Trophoblast cell (in vitro differentiated cells and primary cell): ENCODE measurements at regions not wholly inside any gene's neighbourhood (a gene's known extent, or its start where the extent isn't known, plus 50 kb on each side); places are given as distances from the start of the nearest gene placed in this dataset.

Experiments
- DNase-seq, 2 donors: peaks; one replicate each; pipeline ENCODE4 v3.0.0-alpha.2; 2016
- H2AFZ ChIP-seq: 2 replicates; pipeline ENCODE4 v1.6.1; 2013; ENCODE audit warnings: low read length, moderate library complexity, mild to moderate bottlenecking; ENCODE audit not compliant: insufficient read depth, poor library complexity
- H2AK5ac ChIP-seq: 2 replicates; pipeline ENCODE4 v1.6.1; 2013; ENCODE audit warnings: mild to moderate bottlenecking, low read length
- H2BK120ac ChIP-seq: 2 replicates; pipeline ENCODE4 v1.6.1; 2013; ENCODE audit warnings: low read length, mild to moderate bottlenecking, moderate library complexity; ENCODE audit not compliant: insufficient read depth, poor library complexity
- H2BK12ac ChIP-seq: 2 replicates; pipeline ENCODE4 v1.6.1; 2013; ENCODE audit warnings: mild to moderate bottlenecking, low read length, moderate library complexity
- H2BK5ac ChIP-seq: 2 replicates; pipeline ENCODE4 v1.6.1; 2013; ENCODE audit warnings: low read length, low read depth, moderate library complexity, mild to moderate bottlenecking; ENCODE audit not compliant: poor library complexity
- H3K14ac ChIP-seq: 2 replicates; pipeline ENCODE4 v1.6.1; 2013; ENCODE audit warnings: mild to moderate bottlenecking, low read length
- H3K18ac ChIP-seq: 2 replicates; pipeline ENCODE4 v1.6.1; 2013; ENCODE audit warnings: mild to moderate bottlenecking, low read length
- H3K23ac ChIP-seq: 2 replicates; pipeline ENCODE4 v1.6.1; 2013; ENCODE audit warnings: low read length
- H3K27ac ChIP-seq: 2 replicates; pipeline ENCODE4 v1.5.1; 2013; ENCODE audit warnings: low read depth, mild to moderate bottlenecking, inconsistent platforms, low read length, moderate library complexity
- H3K27me3 ChIP-seq: 2 replicates; pipeline ENCODE4 v1.6.1; 2013; ENCODE audit warnings: inconsistent platforms, mild to moderate bottlenecking, low read length, moderate library complexity; ENCODE audit not compliant: insufficient read depth
- H3K36me3 ChIP-seq, 2 experiments: 1 replicate in 1 of 2; 2 replicates in 1 of 2; pipeline ENCODE4 v1.6.1; 2013; ENCODE audit warnings: low read length in 2 of 2, mild to moderate bottlenecking in 2 of 2, moderate library complexity in 1 of 2; ENCODE audit not compliant: insufficient read depth in 2 of 2, control insufficient read depth in 1 of 2
- H3K4ac ChIP-seq: 2 replicates; pipeline ENCODE4 v1.6.1; 2013; ENCODE audit warnings: low read depth, mild to moderate bottlenecking, low read length, moderate library complexity
- H3K4me1 ChIP-seq, 2 experiments: 1 replicate in 1 of 2; 2 replicates in 1 of 2; pipeline ENCODE4 v1.6.1; 2013; ENCODE audit warnings: low read length in 2 of 2, mild to moderate bottlenecking in 2 of 2, moderate library complexity in 1 of 2; ENCODE audit not compliant: insufficient read depth in 2 of 2, control insufficient read depth in 1 of 2
- H3K4me2 ChIP-seq: 2 replicates; pipeline ENCODE4 v1.6.1; 2013; ENCODE audit warnings: inconsistent platforms, mild to moderate bottlenecking, low read length, moderate library complexity
- H3K4me3 ChIP-seq: 2 replicates; pipeline ENCODE4 v1.5.1; 2013; ENCODE audit warnings: mild to moderate bottlenecking, low read depth, low read length, inconsistent platforms
- H3K79me1 ChIP-seq: one replicate; pipeline ENCODE4 v1.6.1; 2013; ENCODE audit warnings: low read length
- H3K79me2 ChIP-seq: 2 replicates; pipeline ENCODE4 v1.6.1; 2013; ENCODE audit warnings: low read length, mild to moderate bottlenecking; ENCODE audit not compliant: control insufficient read depth, insufficient read depth, poor library complexity
- H3K9ac ChIP-seq: 2 replicates; pipeline ENCODE4 v1.6.1; 2013; ENCODE audit warnings: mild to moderate bottlenecking, low read length
- H3K9me3 ChIP-seq: 2 replicates; pipeline ENCODE4 v1.6.1; 2013; ENCODE audit warnings: low read depth, mild to moderate bottlenecking, control low read depth, inconsistent platforms, low read length; ENCODE audit not compliant: insufficient read depth
- H4K12ac ChIP-seq: 2 replicates; pipeline ENCODE4 v1.6.1; 2013; ENCODE audit warnings: low read depth, mild to moderate bottlenecking, low read length, moderate library complexity
- H4K8ac ChIP-seq: 2 replicates; pipeline ENCODE4 v1.6.1; 2013; ENCODE audit warnings: low read depth, mild to moderate bottlenecking, low read length, moderate library complexity
- H4K91ac ChIP-seq: one replicate; pipeline ENCODE4 v1.6.1; 2013; ENCODE audit warnings: low read depth, mild to moderate bottlenecking, low read length, moderate library complexity
- WGBS: extraction: QIAGEN DNeasy Blood & Tissue Kit; methylation state at CpG from one replicate; pipeline ENCODE4 v1.1.7; 2013; ENCODE audit warnings: missing lambda C conversion rate; ENCODE audit not compliant: insufficient read length, insufficient coverage; ENCODE audit errors: extremely low coverage; 5-methylcytosine and 5-hydroxymethylcytosine counted together

GRCh38 chr10:123382491-123382890, 228.3 kb downstream of the BUB3 start:
- H2BK120ac ChIP-seq = no peak overlapping the region

GRCh38 chr10:123385508-123386080, 231.4 kb downstream of the BUB3 start:
- Histone ChIP-seq H3K27ac (no peak overlapping the region), H3K79me2 (no peaks in the 10 kb centered on the region), H3K14ac (no peak overlapping the region), H3K4me3 (no peak overlapping the region), H3K79me1 (no peaks in the 10 kb centered on the region), H2BK5ac (no peak overlapping the region), H3K27me3 (no peaks in the 10 kb centered on the region), H4K8ac (no peak overlapping the region), H3K36me3 (no peaks in the 10 kb centered on the region), H3K9me3 (peaks cover 11% of the 10 kb centered on the region), H3K4me2 (no peak overlapping the region), H3K23ac (no peak overlapping the region), H3K4me1 (no peaks in the 10 kb centered on the region), H3K9ac (peak overlapping the region; percentile 37), H3K4ac (no peak overlapping the region), H2AFZ (no peak overlapping the region), H4K12ac (no peak overlapping the region), H3K18ac (no peak overlapping the region), H2BK12ac (no peak overlapping the region), H2AK5ac (no peak overlapping the region), H4K91ac (no peak overlapping the region), H2BK120ac (no peak overlapping the region)
- no peak for DNase-seq
- WGBS = no CpG with 5 or more reads among the region's 2 CpGs

More at GRCh38 chr10:123382491-123382890, 228.3 kb downstream of the BUB3 start:
- Histone ChIP-seq H2AFZ (no peak overlapping the region), H3K79me2 (no peaks in the 10 kb centered on the region), H3K23ac (no peak overlapping the region), H3K79me1 (no peaks in the 10 kb centered on the region), H3K36me3 (no peaks in the 10 kb centered on the region), H2BK12ac (no peak overlapping the region), H3K4me1 (peaks cover 0 to 3% of the 10 kb centered on the region in 2 experiments), H3K4ac (no peak overlapping the region), H4K12ac (no peak overlapping the region), H3K9me3 (peaks cover 3% of the 10 kb centered on the region), H3K27ac (no peak overlapping the region), H4K91ac (no peak overlapping the region), H3K18ac (no peak overlapping the region), H3K4me3 (no peak overlapping the region), H3K14ac (no peak overlapping the region), H3K9ac (no peak overlapping the region), H3K27me3 (no peaks in the 10 kb centered on the region), H4K8ac (no peak overlapping the region), H2BK5ac (no peak overlapping the region), H2AK5ac (no peak overlapping the region), H3K4me2 (no peak overlapping the region)
- DNase-seq = no peak
- no CpG with 5 or more reads among the region's 4 CpGs for whole genome bisulfite sequencing

GRCh38 chr10:123389520-123389919, 235.3 kb downstream of the BUB3 start:
- Histone ChIP-seq H2BK12ac (no peak overlapping the region), H3K27me3 (no peaks in the 10 kb centered on the region), H2AK5ac (no peak overlapping the region), H2BK120ac (no peak overlapping the region), H4K8ac (no peak overlapping the region), H3K4me3 (no peak overlapping the region), H3K9ac (no peak overlapping the region), H3K4me2 (no peak overlapping the region), H3K4ac (no peak overlapping the region), H3K9me3 (peaks cover 11% of the 10 kb centered on the region), H3K36me3 (no peaks in the 10 kb centered on the region), H3K27ac (no peak overlapping the region), H3K79me2 (no peaks in the 10 kb centered on the region), H3K23ac (no peak overlapping the region), H3K14ac (no peak overlapping the region), H4K12ac (no peak overlapping the region), H3K18ac (no peak overlapping the region), H4K91ac (no peak overlapping the region), H3K4me1 (peaks cover 3% of the 10 kb centered on the region in 2 experiments), H3K79me1 (no peaks in the 10 kb centered on the region), H2BK5ac (no peak overlapping the region), H2AFZ (no peak overlapping the region)
- no CpG with 5 or more reads among the region's 2 CpGs for WGBS
- no peak for DNase-seq

DNA sequence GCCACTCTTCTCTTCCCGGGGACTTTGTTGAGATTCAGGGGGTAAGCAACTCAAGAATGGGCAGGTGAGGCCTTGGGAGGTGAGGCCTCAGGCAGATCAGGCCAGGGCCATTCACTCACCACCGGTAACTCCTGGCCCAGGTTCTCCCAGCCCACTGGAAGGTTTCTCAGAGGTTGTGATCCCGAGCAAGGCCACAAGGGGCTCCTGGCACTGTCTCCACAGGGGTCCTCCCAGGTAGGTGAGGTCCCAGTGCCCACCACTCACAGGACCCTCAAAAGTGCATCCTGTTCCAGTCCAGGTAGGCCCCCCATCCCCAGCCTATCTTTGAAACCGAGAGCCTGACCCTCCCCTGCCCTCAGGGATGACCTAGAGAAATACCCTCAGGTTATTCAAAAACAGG, 236.1 kb downstream of the BUB3 start:
- H3K9me3 ChIP-seq = peaks cover 16% of the 10 kb centered on the region
- H3K27ac ChIP-seq = no peak overlapping the region
- H3K9ac ChIP-seq = no peak overlapping the region
- H2AK5ac ChIP-seq = no peak overlapping the region
- peaks cover 3% of the 10 kb centered on the region in 2 experiments for H3K4me1 ChIP-seq
- H3K14ac ChIP-seq = no peak overlapping the region
- no peak overlapping the region for H3K23ac ChIP-seq
- H2AFZ ChIP-seq = no peak overlapping the region
- DNase-seq = no peak
- no peaks in the 10 kb centered on the region for H3K79me2 ChIP-seq
- no peak overlapping the region for H2BK120ac ChIP-seq
- H3K4ac ChIP-seq = no peak overlapping the region
- H2BK12ac ChIP-seq = no peak overlapping the region
- H3K4me3 ChIP-seq = no peak overlapping the region
- no peaks in the 10 kb centered on the region for H3K79me1 ChIP-seq
- H4K91ac ChIP-seq = no peak overlapping the region
- no peak overlapping the region for H4K12ac ChIP-seq
- no peaks in the 10 kb centered on the region for H3K36me3 ChIP-seq
- no peak overlapping the region for H3K18ac ChIP-seq
- H3K27me3 ChIP-seq = no peaks in the 10 kb centered on the region
- no peak overlapping the region for H4K8ac ChIP-seq
- H2BK5ac ChIP-seq = no peak overlapping the region
- no CpG with 5 or more reads among the region's 4 CpGs for WGBS
- no peak overlapping the region for H3K4me2 ChIP-seq
